SJCRH30 (cell line): ENCODE measurements at regions not wholly inside any gene's neighbourhood (a gene's known extent, or its start where the extent isn't known, plus 50 kb on each side); places are given as distances from the start of the nearest gene placed in this dataset.
"Not testable (repeated sequence)": the region's sequence is repeated elsewhere in the genome, so short reads cannot be mapped to it uniquely, and the experiment has no call there.

Source experiments
- DNase-seq, 2 experiments: peaks; one replicate each; pipeline ENCODE4 v3.0.0-alpha.2; 2015 to 2020
- H3K27ac ChIP-seq: fragments of 250-450 bp; sonication (Bioruptor Pico); 2 replicates; pipeline ENCODE4 v1.5.1; 2020; ENCODE audit warnings: mild to moderate bottlenecking, moderate library complexity
- H3K27me3 ChIP-seq: fragments of 250-450 bp; sonication (Bioruptor Pico); 2 replicates; pipeline ENCODE4 v1.5.1; 2020; ENCODE audit warnings: mild to moderate bottlenecking, moderate library complexity
- H3K36me3 ChIP-seq: fragments of 250-450 bp; sonication (Bioruptor Pico); 2 replicates; pipeline ENCODE4 v1.5.1; 2020; ENCODE audit warnings: mild to moderate bottlenecking, moderate library complexity
- H3K4me1 ChIP-seq: fragments of 250-450 bp; sonication (Bioruptor Pico); 2 replicates; pipeline ENCODE4 v1.5.1; 2020; ENCODE audit warnings: mild to moderate bottlenecking, moderate library complexity
- H3K4me3 ChIP-seq: fragments of 250-450 bp; sonication (Bioruptor Pico); 2 replicates; pipeline ENCODE4 v1.5.1; 2020; ENCODE audit warnings: mild to moderate bottlenecking, moderate library complexity
- H3K9me3 ChIP-seq: fragments of 250-450 bp; sonication (Bioruptor Pico); replicated peaks from 2 replicates; pipeline ENCODE4 v1.5.1; 2020; ENCODE audit warnings: mild to moderate bottlenecking, moderate library complexity

DNA sequence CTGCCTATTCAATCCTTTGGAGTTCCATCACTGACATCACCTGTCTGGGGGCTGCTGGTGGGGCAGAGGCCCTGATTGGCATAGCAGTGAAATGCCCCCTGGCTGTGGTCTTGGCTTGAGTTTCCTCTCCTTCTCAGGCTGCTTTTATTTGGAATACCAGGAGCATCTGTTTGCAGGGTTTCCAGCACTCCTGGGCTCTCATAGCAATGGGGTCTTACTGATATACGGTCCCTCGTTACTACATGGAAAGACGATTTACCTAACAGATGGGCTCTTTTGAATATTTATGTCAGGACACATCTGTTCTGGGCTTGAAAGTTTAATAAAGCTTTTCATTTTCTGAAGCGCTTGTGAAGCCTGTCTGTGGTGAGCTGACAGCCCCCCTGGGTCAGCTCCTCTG, 230.3 kb downstream of the SLC4A3 start:
- H3K4me3 ChIP-seq: no peak overlapping the region
- H3K9me3 ChIP-seq: no peaks in the 10 kb centered on the region
- H3K27ac ChIP-seq: no peak overlapping the region
- no peaks in the 10 kb centered on the region for H3K36me3 ChIP-seq
- H3K27me3 ChIP-seq: no peaks in the 10 kb centered on the region; the same call in 1 of the 2 replicates
- no peaks in the 10 kb centered on the region for H3K4me1 ChIP-seq
- no peak for DNase-seq

GRCh38 chr2:219861307-219861706, 233.9 kb downstream of the SLC4A3 start:
- H3K27ac ChIP-seq: no peak overlapping the region
- no peak overlapping the region for H3K4me3 ChIP-seq
- no peaks in the 10 kb centered on the region for H3K9me3 ChIP-seq
- H3K27me3 ChIP-seq: no peaks in the 10 kb centered on the region
- H3K36me3 ChIP-seq: no peaks in the 10 kb centered on the region
- no peaks in the 10 kb centered on the region for H3K4me1 ChIP-seq
- DNase-seq: no peak

DNA sequence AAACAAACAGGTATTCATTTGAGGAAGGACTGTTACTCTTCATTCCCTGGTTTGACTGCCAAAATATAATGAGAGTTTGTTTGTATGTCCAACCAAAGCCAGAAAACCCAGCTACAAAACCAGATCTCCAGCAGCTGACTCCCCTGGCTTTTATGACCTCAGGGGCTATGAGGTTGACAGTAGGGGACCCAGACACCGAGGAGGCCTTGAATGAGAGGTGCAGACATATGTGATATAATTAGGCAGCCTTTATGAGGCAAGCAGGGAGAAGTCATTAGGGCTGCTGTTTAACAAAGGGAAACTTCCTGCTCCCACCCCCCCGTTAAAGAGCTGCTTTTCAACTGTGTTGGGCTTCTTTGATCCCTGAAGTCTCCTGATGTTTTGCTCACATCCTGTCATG, 236.7 kb downstream of the SLC4A3 start:
- Histone ChIP-seq H3K27ac (no peak overlapping the region), H3K27me3 (no peaks in the 10 kb centered on the region), H3K4me3 (no peak overlapping the region), H3K4me1 (no peaks in the 10 kb centered on the region), H3K9me3 (no peaks in the 10 kb centered on the region), H3K36me3 (no peaks in the 10 kb centered on the region)
- no peak for DNase-seq

GRCh38 chr2:219868635-219869034, 241.2 kb downstream of the SLC4A3 start:
- Histone ChIP-seq H3K27me3 (no peaks in the 10 kb centered on the region), H3K4me1 (no peaks in the 10 kb centered on the region), H3K27ac (no peak overlapping the region), H3K4me3 (no peak overlapping the region), H3K36me3 (no peaks in the 10 kb centered on the region), H3K9me3 (no peaks in the 10 kb centered on the region)
- no peak for DNase-seq

DNA sequence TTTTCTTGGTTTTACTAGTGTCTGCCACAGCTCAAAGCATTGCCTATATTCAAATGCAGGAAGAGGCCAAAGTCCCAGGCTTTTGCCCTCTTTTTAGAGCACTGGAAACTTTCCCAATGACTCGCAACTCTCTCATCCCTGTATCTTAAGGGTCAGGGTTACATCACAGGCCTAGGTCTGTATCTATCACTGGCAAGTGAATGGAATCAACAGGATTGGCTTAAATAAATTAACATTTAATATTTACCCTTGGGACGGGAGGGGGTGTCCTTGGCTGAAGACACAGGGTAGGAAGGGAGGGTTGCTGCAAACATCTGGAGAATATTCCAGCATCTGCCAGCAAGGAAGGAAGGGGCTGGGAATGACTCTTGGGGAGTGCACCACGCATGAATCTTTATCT, 242.6 kb downstream of the SLC4A3 start:
- no peaks in the 10 kb centered on the region for H3K4me1 ChIP-seq
- no peak overlapping the region for H3K4me3 ChIP-seq
- H3K27ac ChIP-seq: no peak overlapping the region
- DNase-seq: no peak
- H3K36me3 ChIP-seq: no peaks in the 10 kb centered on the region
- no peaks in the 10 kb centered on the region for H3K27me3 ChIP-seq
- H3K9me3 ChIP-seq: no peaks in the 10 kb centered on the region

DNA sequence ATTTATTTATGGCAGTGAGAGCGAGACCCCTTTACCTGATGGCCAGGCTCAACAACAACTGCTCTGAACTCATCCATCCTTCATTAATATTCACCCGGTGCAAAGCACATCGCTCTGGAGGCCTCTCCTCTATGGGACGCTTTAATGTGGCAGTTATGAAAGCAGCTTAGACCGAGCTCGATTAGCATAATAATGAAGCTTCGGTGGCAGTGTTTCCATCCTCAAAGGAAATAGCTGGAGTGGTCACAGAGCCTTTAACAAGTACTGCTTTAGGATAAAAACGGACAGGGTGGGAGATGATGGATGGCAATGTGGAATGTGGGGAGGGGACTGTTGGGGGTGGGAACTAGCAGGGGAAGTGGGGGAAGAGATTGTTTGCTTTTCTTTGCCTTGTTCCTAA, 243.9 kb downstream of the SLC4A3 start:
- no peak overlapping the region for H3K4me3 ChIP-seq
- no peak for DNase-seq
- no peak overlapping the region for H3K27ac ChIP-seq
- H3K36me3 ChIP-seq: no peaks in the 10 kb centered on the region
- H3K9me3 ChIP-seq: no peaks in the 10 kb centered on the region
- H3K27me3 ChIP-seq: no peaks in the 10 kb centered on the region
- no peaks in the 10 kb centered on the region for H3K4me1 ChIP-seq

DNA sequence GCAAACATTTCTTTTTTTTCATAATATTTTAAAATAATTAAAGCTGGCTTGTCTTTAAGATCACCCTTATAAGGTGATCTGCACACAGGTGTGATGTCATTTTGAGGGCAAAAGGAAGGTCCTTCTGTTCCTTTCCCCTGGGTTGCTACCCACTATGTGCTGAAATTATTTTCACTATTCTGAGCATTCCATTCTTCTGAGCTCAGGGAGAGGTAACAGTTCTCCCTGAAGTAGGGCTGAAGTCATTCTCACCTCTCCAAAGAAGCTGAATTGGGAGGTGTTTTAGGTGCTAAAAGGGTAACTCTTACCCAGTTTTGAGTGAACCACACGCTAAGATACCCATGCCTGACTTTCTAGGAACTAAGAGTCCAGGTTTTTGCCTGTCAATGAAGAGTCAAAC, 247.6 kb downstream of the SLC4A3 start:
- no peak for DNase-seq
- no peak overlapping the region for H3K27ac ChIP-seq
- no peaks in the 10 kb centered on the region for H3K9me3 ChIP-seq
- no peaks in the 10 kb centered on the region for H3K27me3 ChIP-seq
- H3K4me1 ChIP-seq: no peaks in the 10 kb centered on the region
- H3K36me3 ChIP-seq: no peaks in the 10 kb centered on the region
- no peak overlapping the region for H3K4me3 ChIP-seq

DNA sequence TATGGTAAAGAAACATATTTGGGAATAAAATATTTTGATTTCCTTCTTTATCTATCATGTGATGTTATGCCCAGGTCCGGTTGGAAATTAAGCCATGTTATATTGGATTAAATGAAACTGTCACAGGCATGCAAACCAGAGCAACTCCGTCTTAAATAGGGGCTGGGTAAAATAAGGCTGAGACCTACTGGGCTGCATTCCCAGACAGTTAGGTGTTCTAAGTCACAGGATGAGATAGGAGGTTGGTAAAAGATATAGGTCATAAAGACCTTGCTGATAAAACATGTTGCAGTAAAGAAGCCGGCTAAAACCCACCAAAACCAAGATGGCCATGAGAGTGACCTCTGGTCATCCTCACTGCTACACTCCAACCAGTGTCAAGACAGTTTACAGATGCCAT, 248.6 kb downstream of the SLC4A3 start:
- H3K27ac ChIP-seq, H3K4me3 ChIP-seq, H3K9me3 ChIP-seq, DNase-seq, H3K36me3 ChIP-seq, H3K4me1 ChIP-seq, H3K27me3 ChIP-seq: not testable (repeated sequence)

- H3K4me1 ChIP-seq: no peaks in the 10 kb centered on the region
- no peak for DNase-seq
- no peaks in the 10 kb centered on the region for H3K9me3 ChIP-seq
- H3K27me3 ChIP-seq: no peaks in the 10 kb centered on the region
- no peak overlapping the region for H3K4me3 ChIP-seq
- no peak overlapping the region for H3K27ac ChIP-seq
- no peaks in the 10 kb centered on the region for H3K36me3 ChIP-seq
These were observed 249.5 kb downstream of the SLC4A3 start for GRCh38 chr2:219876931-219877330.

DNA sequence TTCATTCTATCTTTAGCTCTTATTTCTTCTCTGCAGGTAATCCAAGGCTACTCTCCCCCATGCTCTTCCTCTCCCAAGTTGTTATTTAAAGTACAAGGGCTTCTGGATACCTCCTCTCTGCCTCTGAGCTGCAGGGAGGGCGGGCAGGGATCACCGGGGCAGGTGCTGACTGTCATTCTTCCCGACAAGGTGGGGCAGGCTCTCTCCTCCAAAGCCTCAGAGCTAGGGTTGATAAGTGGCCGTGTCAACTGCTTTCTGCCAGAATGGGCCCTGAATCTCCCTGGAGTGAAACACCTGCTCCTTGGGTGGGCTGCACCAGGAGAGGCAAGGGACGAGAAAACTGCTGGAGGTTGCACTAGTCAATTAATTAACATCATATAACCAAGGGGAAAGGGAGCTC, 250.3 kb downstream of the SLC4A3 start:
- no peak overlapping the region for H3K27ac ChIP-seq
- no peaks in the 10 kb centered on the region for H3K36me3 ChIP-seq
- no peak overlapping the region for H3K4me3 ChIP-seq
- no peak for DNase-seq
- H3K4me1 ChIP-seq: no peaks in the 10 kb centered on the region
- no peaks in the 10 kb centered on the region for H3K9me3 ChIP-seq
- H3K27me3 ChIP-seq: no peaks in the 10 kb centered on the region

DNA sequence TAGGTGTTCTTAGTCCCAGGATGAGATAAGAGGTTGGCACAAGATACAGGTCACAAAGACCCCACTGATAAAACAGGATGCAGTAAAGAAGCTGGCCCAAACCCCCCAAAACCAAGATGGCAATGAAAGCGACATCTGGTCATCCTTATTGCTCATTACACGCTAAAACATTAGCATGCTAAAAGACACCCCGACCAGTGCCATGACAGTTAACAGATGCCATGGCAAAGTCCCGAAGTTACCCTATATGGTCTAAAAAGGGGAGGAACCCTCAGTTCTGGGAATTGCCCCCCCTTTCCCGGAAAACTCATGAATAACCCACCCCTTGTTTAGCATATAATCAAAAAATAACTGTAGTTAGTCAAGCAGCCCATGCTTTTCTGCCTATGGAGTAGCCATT, 251.1 kb downstream of the SLC4A3 start:
- H3K4me1 ChIP-seq: no peaks in the 10 kb centered on the region
- no peaks in the 10 kb centered on the region for H3K9me3 ChIP-seq
- H3K27me3 ChIP-seq: no peaks in the 10 kb centered on the region
- DNase-seq: no peak
- H3K27ac ChIP-seq: no peak overlapping the region
- no peaks in the 10 kb centered on the region for H3K36me3 ChIP-seq
- no peak overlapping the region for H3K4me3 ChIP-seq

DNA sequence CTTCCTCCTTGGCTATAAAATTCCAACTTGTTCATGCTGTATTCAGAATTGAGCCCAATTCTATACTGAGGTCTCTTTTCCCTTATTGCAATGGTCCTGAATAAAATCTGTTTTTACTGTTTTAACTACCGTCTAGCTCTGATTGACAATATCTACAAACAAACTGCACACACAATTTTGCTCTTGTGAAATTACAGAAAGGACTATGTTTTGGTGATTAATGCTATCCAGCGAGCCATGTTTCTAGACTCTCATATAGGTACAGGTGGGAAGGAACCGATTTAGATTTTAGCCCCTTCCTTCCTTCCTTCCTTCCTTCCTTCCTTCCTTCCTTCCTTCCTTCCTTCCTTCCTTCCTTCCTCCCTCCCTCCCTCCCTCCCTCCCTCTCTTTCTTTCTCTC, 254.4 kb downstream of the SLC4A3 start:
- Histone ChIP-seq H3K4me1 (no peaks in the 10 kb centered on the region), H3K27me3 (no peaks in the 10 kb centered on the region), H3K9me3 (no peaks in the 10 kb centered on the region), H3K27ac (no peak overlapping the region), H3K4me3 (no peak overlapping the region), H3K36me3 (no peaks in the 10 kb centered on the region)
- no peak for DNase-seq

- no peaks in the 10 kb centered on the region for H3K36me3 ChIP-seq
- H3K4me3 ChIP-seq: no peak overlapping the region
- H3K27ac ChIP-seq: no peak overlapping the region
- DNase-seq: no peak
- H3K27me3 ChIP-seq: no peaks in the 10 kb centered on the region
- H3K4me1 ChIP-seq: no peaks in the 10 kb centered on the region
- H3K9me3 ChIP-seq: no peaks in the 10 kb centered on the region
These were observed 259.2 kb downstream of the SLC4A3 start for GRCh38 chr2:219886615-219887014.

- Histone ChIP-seq H3K27me3 (no peaks in the 10 kb centered on the region), H3K4me3 (no peak overlapping the region), H3K36me3 (no peaks in the 10 kb centered on the region), H3K4me1 (no peaks in the 10 kb centered on the region), H3K9me3 (no peaks in the 10 kb centered on the region), H3K27ac (no peak overlapping the region)
- DNase-seq: no peak
These were observed 260.4 kb downstream of the SLC4A3 start for GRCh38 chr2:219887870-219888269.

DNA sequence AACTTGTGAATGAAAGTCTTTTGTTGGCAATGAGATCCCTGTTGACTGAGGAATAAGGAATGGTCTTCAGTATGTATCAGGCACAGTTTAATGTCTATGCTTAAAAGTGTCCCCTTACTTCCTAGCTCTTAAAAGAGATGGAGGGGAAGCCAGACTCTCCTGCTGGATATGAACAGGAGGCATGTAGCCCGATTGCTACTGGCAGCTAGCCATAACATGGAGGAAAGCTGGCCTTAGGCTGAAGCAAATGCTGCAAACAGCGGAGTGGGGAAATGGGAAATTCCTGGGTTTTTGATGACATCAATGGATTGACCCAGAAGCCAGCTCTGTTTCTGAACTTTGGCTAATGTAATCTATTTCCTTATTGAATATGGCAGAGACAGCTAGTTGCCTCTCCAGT, 266.1 kb downstream of the SLC4A3 start:
- Histone ChIP-seq H3K27ac (no peak overlapping the region), H3K36me3 (no peaks in the 10 kb centered on the region), H3K4me3 (no peak overlapping the region), H3K4me1 (no peaks in the 10 kb centered on the region), H3K27me3 (no peaks in the 10 kb centered on the region), H3K9me3 (no peaks in the 10 kb centered on the region)
- no peak for DNase-seq

DNA sequence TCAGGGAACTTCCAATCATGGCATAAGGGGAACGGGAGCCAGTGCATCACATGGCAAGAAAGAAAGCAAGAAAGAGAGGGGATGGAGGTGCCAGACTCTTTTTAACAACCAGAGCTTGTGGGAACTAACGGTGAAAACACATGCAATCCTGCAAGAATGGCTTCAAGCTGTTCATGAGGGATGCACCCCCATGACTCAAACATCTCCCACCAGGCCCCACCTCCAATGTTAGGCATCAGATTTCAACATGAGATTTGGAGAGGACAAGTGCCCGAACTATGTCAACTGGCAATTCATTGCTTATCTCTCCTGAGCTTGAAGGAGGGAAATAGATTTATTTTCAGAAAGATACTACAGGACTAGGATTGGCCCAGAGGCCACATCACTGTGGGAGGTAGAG, 270.0 kb downstream of the SLC4A3 start:
- Histone ChIP-seq H3K36me3 (no peaks in the 10 kb centered on the region), H3K27me3 (no peaks in the 10 kb centered on the region), H3K4me1 (no peaks in the 10 kb centered on the region), H3K9me3 (no peaks in the 10 kb centered on the region), H3K4me3 (no peak overlapping the region), H3K27ac (no peak overlapping the region)
- no peak for DNase-seq

- no peak for DNase-seq
- Histone ChIP-seq H3K4me3 (no peak overlapping the region), H3K36me3 (no peaks in the 10 kb centered on the region), H3K27me3 (no peaks in the 10 kb centered on the region), H3K9me3 (no peaks in the 10 kb centered on the region), H3K4me1 (no peaks in the 10 kb centered on the region), H3K27ac (no peak overlapping the region)
These were observed 273.7 kb downstream of the SLC4A3 start for GRCh38 chr2:219901155-219901554.
